GM13977 (cell line): ENCODE measurements at regions not wholly inside any gene's neighbourhood (a gene's known extent, or its start where the extent isn't known, plus 50 kb on each side); places are given as distances from the start of the nearest gene placed in this dataset.
"Not testable (repeated sequence)": the region's sequence is repeated elsewhere in the genome, so short reads cannot be mapped to it uniquely, and the experiment has no call there.

ENCODE experiments used
- DNase-seq: peaks from one replicate; pipeline ENCODE4 v3.0.0; 2012; ENCODE audit warnings: low spot score
- CTCF ChIP-seq: IDR thresholded peaks from 2 replicates; pipeline ENCODE4 v1.5.1; 2012; ENCODE audit warnings: mild to moderate bottlenecking, control low read depth; ENCODE audit not compliant: insufficient read depth; ENCODE audit errors: extremely low read depth, missing control alignments
- in situ Hi-C: fragments of 300-500 bp; cut with MboI; formaldehyde crosslinking; loops from one replicate; pipeline ENCODE4 v1.12.0; 2022; ENCODE audit warnings: low sequenced_read_pairs, low pct_unique_long_range_greater_than_20kb, mixed read lengths, inconsistent platforms; ENCODE audit not compliant: unreplicated experiment

GRCh38 chr20:22060610-22061009, 355.1 kb downstream of the PAX1 start:
- DNase-seq, result no peak
- TF ChIP-seq CTCF, result no peak

DNA sequence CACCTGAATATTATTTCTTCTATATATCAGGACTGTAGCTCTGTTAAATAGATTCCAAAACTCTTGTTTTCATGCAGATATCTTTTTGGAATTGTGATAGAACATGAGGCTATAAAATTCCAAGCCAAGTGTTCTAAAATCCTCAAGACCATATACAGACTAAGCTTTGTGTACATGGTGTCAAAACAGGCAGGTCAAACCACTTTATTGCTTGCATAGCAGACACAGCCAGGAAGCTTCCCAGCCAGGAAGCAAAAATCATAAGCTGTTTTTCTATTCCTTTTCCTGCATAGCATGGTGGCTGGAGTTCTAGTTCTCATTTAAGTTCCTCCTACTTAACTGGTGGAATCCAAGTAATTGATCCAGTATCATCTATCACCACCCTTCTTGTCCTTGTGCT, 353.3 kb downstream of the PAX1 start:
- no peak for DNase-seq

More at GRCh38 chr20:22060610-22061009, 355.1 kb downstream of the PAX1 start:
- in situ Hi-C loops, result no loop called here

DNA sequence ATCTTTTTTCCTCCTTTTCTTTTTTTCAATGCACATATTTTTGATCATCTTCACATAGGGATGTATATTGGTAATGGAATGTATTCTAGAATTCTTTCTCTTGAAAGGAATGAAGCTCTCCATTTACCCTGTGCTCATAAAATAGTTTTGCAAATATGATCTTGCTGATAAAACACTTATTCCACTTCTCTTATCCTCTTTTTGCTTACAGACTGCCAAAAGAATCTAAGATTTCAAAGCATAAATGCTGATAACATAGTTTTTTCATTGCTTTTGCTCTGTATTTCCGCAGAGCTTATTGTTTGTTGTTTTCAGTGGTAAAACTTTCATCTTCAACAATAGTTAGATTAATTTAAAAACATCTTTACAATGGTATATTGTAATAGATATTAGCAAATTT, 350.5 kb downstream of the PAX1 start:
- no peak for TF ChIP-seq CTCF
- no peak for DNase-seq
- in situ Hi-C loops, result no loop called here

More for the DNA sequence above, 353.3 kb downstream of the PAX1 start:
- TF ChIP-seq CTCF, result no peak
- in situ Hi-C loops, result no loop called here

DNA sequence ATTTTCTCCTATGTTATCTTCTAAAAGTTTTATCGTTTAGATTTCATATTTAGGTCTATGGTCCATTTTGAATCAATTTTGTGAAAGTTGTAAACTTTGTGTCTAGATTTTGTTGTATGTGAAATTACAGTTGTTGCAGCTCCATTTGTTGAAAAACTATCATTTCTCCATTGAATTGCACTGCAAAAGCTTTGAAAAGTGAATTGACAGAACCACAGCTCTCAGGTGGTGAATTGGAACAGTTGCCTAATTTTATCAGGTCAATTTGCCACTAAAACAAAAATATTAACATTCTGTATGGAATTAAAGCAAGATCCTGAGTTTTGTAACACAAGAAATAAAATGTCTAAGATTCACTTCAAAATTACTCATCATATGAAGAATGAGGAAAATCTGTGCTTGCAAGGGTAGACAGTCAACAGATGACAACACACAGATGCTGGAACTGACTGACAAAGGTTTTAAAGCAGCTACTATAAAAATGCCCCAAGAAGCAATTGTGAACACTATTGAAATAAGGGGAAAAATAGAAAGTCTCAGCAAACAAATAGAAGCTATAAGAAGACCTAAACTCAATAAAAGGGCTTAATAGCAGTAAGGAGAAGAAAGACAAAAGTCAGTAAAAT, 346.7 kb downstream of the PAX1 start:
- DNase-seq, result no peak
- in situ Hi-C loops, result no loop called here
- no peak for TF ChIP-seq CTCF

DNA sequence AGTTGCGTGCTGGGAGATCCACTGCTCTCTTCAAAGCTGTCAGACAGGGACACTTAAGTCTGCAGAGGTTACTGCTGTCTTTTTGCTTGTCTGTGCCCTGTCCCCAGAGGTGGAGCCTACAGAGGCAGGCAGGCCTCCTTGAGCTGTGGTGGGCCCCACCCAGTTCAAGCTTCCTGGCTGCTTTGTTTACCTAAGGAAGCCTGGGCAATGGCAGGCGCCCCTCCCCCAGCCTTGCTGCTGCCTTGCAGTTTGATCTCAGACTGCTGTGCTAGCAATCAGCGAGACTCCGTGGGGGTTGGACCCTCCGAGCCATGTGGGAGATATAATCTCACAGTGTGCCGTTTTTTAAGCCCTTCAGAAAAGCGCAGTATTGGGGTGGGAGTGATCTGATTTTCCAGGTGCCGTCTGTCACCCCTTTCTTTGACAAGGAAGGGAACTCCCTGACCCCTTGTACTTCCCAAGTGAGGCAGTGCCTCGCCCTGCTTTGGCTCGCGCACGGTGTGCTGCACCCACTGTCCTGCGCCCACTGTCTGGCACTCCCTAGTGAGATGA, 340.6 kb downstream of the PAX1 start:
- in situ Hi-C loops, DNase-seq: not testable (repeated sequence)

DNA sequence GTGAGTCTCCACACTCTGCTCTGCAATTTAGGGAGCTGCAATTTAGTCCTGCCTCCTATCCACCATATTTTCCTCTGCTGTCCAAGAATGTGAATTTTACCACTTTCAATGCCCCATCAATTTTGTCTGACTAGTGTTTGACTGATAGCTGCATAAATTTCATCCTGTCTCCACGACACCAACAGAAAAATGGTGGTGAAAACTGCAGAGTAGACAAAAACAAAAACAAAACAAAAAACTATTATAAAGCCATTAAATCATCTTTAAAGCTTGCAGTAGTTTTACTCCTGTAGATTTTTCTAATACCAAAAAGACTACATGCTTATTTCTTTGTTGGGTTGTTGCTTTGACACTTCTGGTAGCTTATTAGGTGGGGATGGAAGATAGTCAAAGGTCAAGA, 322.0 kb downstream of the PAX1 start:
- in situ Hi-C loops, result no loop called here
- no peak for TF ChIP-seq CTCF
- no peak for DNase-seq

DNA sequence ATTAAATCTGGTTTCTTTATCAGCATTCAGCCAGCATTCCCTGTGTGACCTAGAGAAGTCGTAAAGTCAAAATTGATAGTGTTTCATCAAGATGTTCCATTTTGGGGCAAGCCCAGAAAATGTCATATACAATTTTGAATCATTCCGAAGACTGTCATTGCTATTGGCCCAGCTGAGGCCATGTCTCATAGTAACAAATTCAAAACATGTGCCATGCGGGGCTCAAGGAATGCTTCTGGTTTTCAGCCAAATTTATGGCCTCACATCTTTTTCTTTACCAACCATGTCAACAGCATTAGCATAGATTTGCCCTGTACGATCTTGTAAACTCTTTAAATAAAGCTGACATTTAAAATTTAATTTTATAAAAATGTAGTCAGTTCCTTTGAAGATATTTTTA, 314.7 kb downstream of the PAX1 start:
- in situ Hi-C loops, result no loop called here
- DNase-seq, result no peak
- TF ChIP-seq CTCF, result no peak
